ENCODE measurements at regions not wholly inside any gene's neighbourhood (a gene's known extent, or its start where the extent isn't known, plus 50 kb on each side); places are given as distances from the start of the nearest gene placed in this dataset.

DNA sequence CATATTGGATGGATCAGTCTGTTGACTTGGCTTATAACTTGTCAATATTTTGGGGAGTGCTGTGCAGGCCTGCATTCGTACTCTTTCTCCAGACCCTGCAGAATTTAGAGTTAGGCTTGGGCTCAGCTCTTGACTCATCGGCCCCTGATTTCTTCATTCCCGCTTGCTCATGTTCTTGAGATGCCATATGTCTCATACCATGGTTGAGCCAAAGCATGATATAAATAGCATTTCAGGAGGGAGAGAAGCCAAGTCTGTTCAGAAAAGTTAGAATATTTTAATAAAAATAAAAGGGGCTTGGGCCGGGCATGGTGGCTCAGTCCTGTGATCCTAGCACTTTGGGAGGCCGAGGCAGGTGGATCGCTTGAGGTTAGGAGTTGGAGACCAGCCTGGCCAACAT lies 898.1 kb downstream of the TYW1 start:
- no peak overlapping the region for H2BK120ac ChIP-seq (ENCODE audit: low read depth, low read length)
- DNase-seq (no peak), ATAC-seq (ENCODE audit: low read depth) (no peak)
- peaks cover 20% of the 10 kb centered on the region for H3K9me3 ChIP-seq (ENCODE audit: control insufficient read depth, insufficient read depth, low read length)
- H4K20me1 ChIP-seq (ENCODE audit: insufficient read depth, low read length) = no peaks in the 10 kb centered on the region
- ChIA-PET CTCF (no interaction called here), POLR2A (ENCODE audit: unreplicated experiment) (no interaction called here)
- H3K4me1 ChIP-seq (ENCODE audit: control insufficient read depth, insufficient read depth, low read length) = no peaks in the 10 kb centered on the region
- no peak overlapping the region for H3K9ac ChIP-seq (ENCODE audit: low read depth, low read length)
- H4K91ac ChIP-seq (ENCODE audit: insufficient read depth, low read depth, low read length) = no peak overlapping the region
- H2BK20ac ChIP-seq (ENCODE audit: low read depth, low read length) = no peak overlapping the region
- BruUV-seq (replicated peaks) = no TSS peak
- no peak overlapping the region for H2AK9ac ChIP-seq (replicated peaks; ENCODE audit: low read depth, low read length, poor library complexity)
- H2AK5ac ChIP-seq (ENCODE audit: low read depth, low read length) = no peak overlapping the region
- no peaks in the 10 kb centered on the region for H3K36me3 ChIP-seq (ENCODE audit: control insufficient read depth, insufficient read depth, low read length)
- H3K18ac ChIP-seq (ENCODE audit: low read depth, low read length) = no peak overlapping the region
- H2BK5ac ChIP-seq (ENCODE audit: low read depth, low read length, poor library complexity, severe bottlenecking) = no peak overlapping the region
- H3K4me3 ChIP-seq (ENCODE audit: insufficient read depth, low read depth, low read length) = no peak overlapping the region
- no peak overlapping the region for H4K5ac ChIP-seq (ENCODE audit: low read depth, low read length)
- no peak overlapping the region for H3K14ac ChIP-seq (replicated peaks; ENCODE audit: low read depth, low read length)
- H3K79me1 ChIP-seq (ENCODE audit: low read depth in 1 of 2, low read length in 2 of 2) = no peaks in the 10 kb centered on the region
- no peak overlapping the region for H3K23ac ChIP-seq (ENCODE audit: low read depth, low read length)
- TF ChIP-seq POLR2A (IDR thresholded peaks at IDR 0.05; ENCODE audit: low read depth, low read length) = no peak
- dilution Hi-C loops (cut with HindIII; ENCODE audit: low sequenced_read_pairs, unreplicated experiment) = no loop called here
- WGBS, 2 experiments (ENCODE audit: extremely low coverage in 2 of 2, insufficient read length in 1 of 2) = 80% methylated on average over 1 of the region's 6 CpGs; no CpG with 5 or more reads in 1 of the 2 experiments
- H2BK15ac ChIP-seq (ENCODE audit: low read depth, low read length) = no peak overlapping the region
- H3K27me3 ChIP-seq (ENCODE audit: control insufficient read depth, insufficient read depth, low read length) = no peaks in the 10 kb centered on the region
- no peak overlapping the region for H2AFZ ChIP-seq (replicated peaks; ENCODE audit: low read length, poor library complexity)
- no peak overlapping the region for H4K8ac ChIP-seq (ENCODE audit: low read depth in 2 of 2, low read length in 2 of 2)
- H3K56ac ChIP-seq (ENCODE audit: extremely low read depth, insufficient read depth, low read length) = no peak overlapping the region
- no peak overlapping the region for H3K4me2 ChIP-seq (ENCODE audit: low read depth, low read length)
- in situ Hi-C loops (cut with MboI; ENCODE audit: low sequenced_read_pairs) = no loop called here
- intact Hi-C loops (cut with micrococcal nuclease) = no loop called here
- no peak overlapping the region for H3K27ac ChIP-seq (ENCODE audit: insufficient read depth, low read length)
- no peak overlapping the region for H3K4ac ChIP-seq (ENCODE audit: low read depth, low read length)
- no peaks in the 10 kb centered on the region for H3K9me1 ChIP-seq (ENCODE audit: insufficient read depth, low read length)

All from IMR-90 (cell line).